Stomach (tissue), 4 donors: ENCODE measurements at regions not wholly inside any gene's neighbourhood (a gene's known extent, or its start where the extent isn't known, plus 50 kb on each side); places are given as distances from the start of the nearest gene placed in this dataset.

ENCODE experiments used
- POLR2A ChIP-seq, 4 donors: fragments of 450-650 bp; IDR thresholded peaks; one replicate each; pipeline ENCODE4 v1.6.1; 2016; ENCODE audit warnings: antibody characterized with exemption in 4 of 4, control low read depth in 2 of 4, mild to moderate bottlenecking in 1 of 4, moderate library complexity in 1 of 4
- POLR2AphosphoS5 ChIP-seq, 3 donors: sonication (generic); formaldehyde crosslinking; IDR thresholded peaks; one replicate each; pipeline ENCODE4 v1.6.1; 2016; ENCODE audit warnings: antibody characterized with exemption in 3 of 3
- TF ChIP-seq, protein P1 (sequence below), 7 experiments: fragments of 450-650 bp in 4 of 7; fragments of 200-600 bp in 3 of 7; sonication (generic) in 3 of 7; IDR thresholded peaks; one replicate each; pipeline ENCODE4 v1.5.1; 2016 to 2019; ENCODE audit warnings: antibody characterized with exemption in 7 of 7, control low read depth in 2 of 7, mild to moderate bottlenecking in 1 of 7

DNA sequence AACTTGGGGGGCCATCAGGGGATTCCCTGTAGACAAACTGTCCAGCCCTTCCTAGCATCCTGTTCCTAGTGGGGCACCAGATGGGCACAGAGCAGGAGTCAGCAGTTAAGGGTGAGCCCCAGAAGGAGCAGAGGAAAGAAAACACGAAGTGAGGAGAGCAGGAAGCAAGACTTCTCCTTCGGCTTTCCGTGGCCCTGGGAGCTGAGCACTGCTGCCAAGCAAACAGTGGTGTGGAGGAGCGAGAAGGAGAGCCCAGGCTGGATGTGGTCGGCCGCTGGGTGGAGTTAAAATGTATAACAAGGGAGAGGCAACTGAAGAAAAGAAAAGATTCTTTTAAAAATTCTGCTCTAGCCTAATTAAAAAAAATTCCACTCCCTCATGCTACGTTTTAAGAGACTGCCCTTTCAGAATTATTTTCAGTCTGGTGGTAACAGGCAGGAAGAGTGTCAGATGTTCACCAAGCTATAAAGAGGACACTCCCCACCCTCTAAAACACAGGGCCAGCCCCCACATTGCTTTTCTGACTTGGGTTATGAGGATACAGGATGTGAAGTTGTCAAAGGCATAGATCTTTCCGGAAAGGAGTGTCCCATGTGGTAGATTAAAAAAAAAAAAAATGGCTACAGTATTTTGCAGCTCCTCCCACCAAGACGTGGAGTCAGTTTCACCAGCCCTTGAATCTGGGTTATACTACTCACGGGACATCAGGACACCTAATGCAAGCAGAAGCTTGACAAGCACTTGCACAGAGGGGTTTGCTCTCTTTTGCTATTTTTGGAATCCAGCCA lies 74.9 kb upstream of the ZFHX3 start:
- TF ChIP-seq, protein P1, sequence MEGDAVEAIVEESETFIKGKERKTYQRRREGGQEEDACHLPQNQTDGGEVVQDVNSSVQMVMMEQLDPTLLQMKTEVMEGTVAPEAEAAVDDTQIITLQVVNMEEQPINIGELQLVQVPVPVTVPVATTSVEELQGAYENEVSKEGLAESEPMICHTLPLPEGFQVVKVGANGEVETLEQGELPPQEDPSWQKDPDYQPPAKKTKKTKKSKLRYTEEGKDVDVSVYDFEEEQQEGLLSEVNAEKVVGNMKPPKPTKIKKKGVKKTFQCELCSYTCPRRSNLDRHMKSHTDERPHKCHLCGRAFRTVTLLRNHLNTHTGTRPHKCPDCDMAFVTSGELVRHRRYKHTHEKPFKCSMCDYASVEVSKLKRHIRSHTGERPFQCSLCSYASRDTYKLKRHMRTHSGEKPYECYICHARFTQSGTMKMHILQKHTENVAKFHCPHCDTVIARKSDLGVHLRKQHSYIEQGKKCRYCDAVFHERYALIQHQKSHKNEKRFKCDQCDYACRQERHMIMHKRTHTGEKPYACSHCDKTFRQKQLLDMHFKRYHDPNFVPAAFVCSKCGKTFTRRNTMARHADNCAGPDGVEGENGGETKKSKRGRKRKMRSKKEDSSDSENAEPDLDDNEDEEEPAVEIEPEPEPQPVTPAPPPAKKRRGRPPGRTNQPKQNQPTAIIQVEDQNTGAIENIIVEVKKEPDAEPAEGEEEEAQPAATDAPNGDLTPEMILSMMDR (IDR thresholded peaks at IDR 0.05): no peak
- TF ChIP-seq POLR2A (IDR thresholded peaks at IDR 0.05): no peak
- TF ChIP-seq POLR2AphosphoS5 (IDR thresholded peaks at IDR 0.05): no peak
